ENCODE measurements at regions not wholly inside any gene's neighbourhood (a gene's known extent, or its start where the extent isn't known, plus 50 kb on each side); places are given as distances from the start of the nearest gene placed in this dataset.

DNA sequence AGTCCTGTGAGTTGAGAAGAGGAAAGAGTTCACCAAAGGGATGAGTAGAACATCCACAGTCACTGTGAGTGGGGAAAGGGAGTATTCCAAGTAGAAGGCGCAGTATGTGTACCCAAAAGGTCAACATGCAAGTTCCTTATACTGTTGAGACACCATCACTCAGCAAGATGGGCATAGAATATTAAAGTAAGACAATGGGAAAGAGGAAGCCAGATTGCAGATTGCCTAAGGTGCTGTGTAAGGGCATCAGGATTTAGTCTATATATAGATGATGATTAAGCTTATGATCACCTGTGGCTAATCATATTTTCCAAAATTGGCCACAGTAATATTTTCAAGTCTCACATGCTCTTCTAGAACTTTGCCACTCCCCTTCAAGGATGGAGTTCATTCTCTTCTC lies 120.1 kb upstream of the CAMK1G start:
- H3K27ac ChIP-seq (ENCODE audit: low read depth in 1 of 2, low read length in 2 of 2), result no peak overlapping the region
- H4K20me1 ChIP-seq (ENCODE audit: insufficient read depth, low read length), result no peaks in the 10 kb centered on the region
- Mint-ChIP-seq H3K36me3 (no peaks in the 10 kb centered on the region), H3K4me1 (no peaks in the 10 kb centered on the region), H3K4me3 (no peak overlapping the region), H3K27ac (no peak overlapping the region), H3K27me3 (ENCODE audit: low read depth in 3 of 3) (peaks cover 0 to 2% (median 1%) of the 10 kb centered on the region in 3 donors), H3K9me3 (peaks cover 8 to 15% (median 10%) of the 10 kb centered on the region in 7 donors)
- intact Hi-C loops (cut with micrococcal nuclease), result no loop called here
- no peak overlapping the region for H3K9ac ChIP-seq (ENCODE audit: insufficient read depth, low read length, poor library complexity, severe bottlenecking)
- H3K4me1 ChIP-seq (ENCODE audit: control insufficient read depth in 1 of 2, insufficient read depth in 2 of 2, low read length in 2 of 2), result no peaks in the 10 kb centered on the region
- H3K9me3 ChIP-seq (replicated peaks in 1 of 2; ENCODE audit: control insufficient read depth in 1 of 2, insufficient read depth in 1 of 2, low read length in 2 of 2), result peaks cover 4 to 13% of the 10 kb centered on the region in 2 donors
- H3K27me3 ChIP-seq (ENCODE audit: control insufficient read depth in 2 of 2, insufficient read depth in 2 of 2, low read length in 2 of 2), result no peaks in the 10 kb centered on the region
- no peak overlapping the region for H2AFZ ChIP-seq (ENCODE audit: insufficient read depth, low read depth, low read length, poor library complexity, severe bottlenecking)
- TF ChIP-seq, protein P1, sequence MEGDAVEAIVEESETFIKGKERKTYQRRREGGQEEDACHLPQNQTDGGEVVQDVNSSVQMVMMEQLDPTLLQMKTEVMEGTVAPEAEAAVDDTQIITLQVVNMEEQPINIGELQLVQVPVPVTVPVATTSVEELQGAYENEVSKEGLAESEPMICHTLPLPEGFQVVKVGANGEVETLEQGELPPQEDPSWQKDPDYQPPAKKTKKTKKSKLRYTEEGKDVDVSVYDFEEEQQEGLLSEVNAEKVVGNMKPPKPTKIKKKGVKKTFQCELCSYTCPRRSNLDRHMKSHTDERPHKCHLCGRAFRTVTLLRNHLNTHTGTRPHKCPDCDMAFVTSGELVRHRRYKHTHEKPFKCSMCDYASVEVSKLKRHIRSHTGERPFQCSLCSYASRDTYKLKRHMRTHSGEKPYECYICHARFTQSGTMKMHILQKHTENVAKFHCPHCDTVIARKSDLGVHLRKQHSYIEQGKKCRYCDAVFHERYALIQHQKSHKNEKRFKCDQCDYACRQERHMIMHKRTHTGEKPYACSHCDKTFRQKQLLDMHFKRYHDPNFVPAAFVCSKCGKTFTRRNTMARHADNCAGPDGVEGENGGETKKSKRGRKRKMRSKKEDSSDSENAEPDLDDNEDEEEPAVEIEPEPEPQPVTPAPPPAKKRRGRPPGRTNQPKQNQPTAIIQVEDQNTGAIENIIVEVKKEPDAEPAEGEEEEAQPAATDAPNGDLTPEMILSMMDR (IDR thresholded peaks at IDR 0.05), result no peak
- DNase-seq, result no peak
- WGBS (ENCODE audit: insufficient coverage), result no CpG with 5 or more reads among the region's 1 CpG
- H3K36me3 ChIP-seq (replicated peaks in 1 of 2; ENCODE audit: control insufficient read depth in 1 of 2, insufficient read depth in 2 of 2, low read length in 2 of 2), result no peaks in the 10 kb centered on the region
- H3K4me2 ChIP-seq (replicated peaks; ENCODE audit: extremely low read depth, low read length, poor library complexity, severe bottlenecking), result no peak overlapping the region
- no peaks in the 10 kb centered on the region for H3K79me2 ChIP-seq (ENCODE audit: insufficient read depth, low read length)
- H3K4me3 ChIP-seq (replicated peaks in 1 of 3; ENCODE audit: low read depth in 2 of 3, low read length in 3 of 3), result no peak overlapping the region

DNA sequence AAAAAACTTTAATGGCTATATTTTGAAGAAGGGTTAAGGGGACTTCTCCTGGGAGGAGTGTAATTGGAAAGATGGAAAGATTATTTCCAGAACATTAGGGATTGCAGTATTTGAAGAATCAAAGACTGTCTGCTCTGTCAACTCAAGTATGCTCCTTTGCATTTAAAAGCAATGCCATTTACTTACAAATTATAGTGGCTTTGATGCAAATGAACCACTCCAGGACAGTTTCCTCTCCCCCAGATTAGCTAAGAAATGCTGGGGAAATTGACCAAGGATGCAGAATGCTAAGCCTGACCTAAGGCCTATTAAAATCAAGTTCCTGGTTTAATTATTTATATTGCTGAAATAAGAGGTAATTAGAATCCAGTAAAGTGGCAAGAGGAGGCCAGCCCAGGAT lies 110.5 kb upstream of the CAMK1G start:
- H4K20me1 ChIP-seq (ENCODE audit: insufficient read depth, low read length), result no peaks in the 10 kb centered on the region
- Mint-ChIP-seq H3K27me3 (ENCODE audit: low read depth in 3 of 3) (peaks cover 0 to 4% (median 0%) of the 10 kb centered on the region in 3 donors), H3K27ac (no peak overlapping the region), H3K4me3 (no peak overlapping the region), H3K36me3 (no peaks in the 10 kb centered on the region), H3K4me1 (no peaks in the 10 kb centered on the region), H3K9me3 (peaks cover 6 to 15% (median 12%) of the 10 kb centered on the region in 7 donors)
- no peaks in the 10 kb centered on the region for H3K4me1 ChIP-seq (ENCODE audit: control insufficient read depth in 1 of 2, insufficient read depth in 2 of 2, low read length in 2 of 2)
- TF ChIP-seq, protein P1 (IDR thresholded peaks at IDR 0.05), result no peak
- H3K9me3 ChIP-seq (replicated peaks in 1 of 2; ENCODE audit: control insufficient read depth in 1 of 2, insufficient read depth in 1 of 2, low read length in 2 of 2), result peaks cover 6 to 9% of the 10 kb centered on the region in 2 donors
- no peak overlapping the region for H3K4me3 ChIP-seq (replicated peaks in 1 of 3; ENCODE audit: low read depth in 2 of 3, low read length in 3 of 3)
- no peak for DNase-seq
- no peak overlapping the region for H3K9ac ChIP-seq (ENCODE audit: insufficient read depth, low read length, poor library complexity, severe bottlenecking)
- intact Hi-C loops (cut with micrococcal nuclease), result no loop called here
- no peaks in the 10 kb centered on the region for H3K36me3 ChIP-seq (replicated peaks in 1 of 2; ENCODE audit: control insufficient read depth in 1 of 2, insufficient read depth in 2 of 2, low read length in 2 of 2)
- H3K27ac ChIP-seq (ENCODE audit: low read depth in 1 of 2, low read length in 2 of 2), result no peak overlapping the region
- no peak overlapping the region for H2AFZ ChIP-seq (ENCODE audit: insufficient read depth, low read depth, low read length, poor library complexity, severe bottlenecking)
- no peak overlapping the region for H3K4me2 ChIP-seq (replicated peaks; ENCODE audit: extremely low read depth, low read length, poor library complexity, severe bottlenecking)
- no peaks in the 10 kb centered on the region for H3K79me2 ChIP-seq (ENCODE audit: insufficient read depth, low read length)
- H3K27me3 ChIP-seq (ENCODE audit: control insufficient read depth in 2 of 2, insufficient read depth in 2 of 2, low read length in 2 of 2), result no peaks in the 10 kb centered on the region
